H1 (cell line): ENCODE measurements at regions not wholly inside any gene's neighbourhood (a gene's known extent, or its start where the extent isn't known, plus 50 kb on each side); places are given as distances from the start of the nearest gene placed in this dataset.

Experiments
- CTCF ChIA-PET: fragments of 300-600 bp; sonication (Branson Sonifier 250); formaldehyde crosslinking; loops from one replicate; lab custom pipeline; 2021; ENCODE audit not compliant: partially characterized antibody; lab: Charles Lee
- POLR2A ChIA-PET: fragments of 300-600 bp; sonication (Branson Sonifier 250); formaldehyde crosslinking; loops from one replicate; lab custom pipeline; 2021; ENCODE audit warnings: inconsistent platforms; ENCODE audit not compliant: partially characterized antibody; lab: Charles Lee
- DNase-seq, 2 experiments: peaks; one replicate each; pipeline versions ENCODE4 v3.0.0 to v3.0.0-alpha.2; 2010 to 2022; ENCODE audit warnings: low spot score in 2 of 2, low read depth in 1 of 2, mixed read lengths in 1 of 2
- FAIRE-seq: peaks from 2 replicates; lab custom pipeline; 2011; peaks lifted over from hg19 to GRCh38; lab: Jason Lieb, UNC
- H2AFZ ChIP-seq: 2 replicates; pipeline ENCODE4 v1.8.1; 2012; ENCODE audit warnings: low read length, inconsistent platforms
- H2AK5ac ChIP-seq: 2 replicates; pipeline ENCODE4 v1.6.1; 2013; ENCODE audit warnings: low read depth, low read length
- H2BK120ac ChIP-seq: replicated peaks from 2 replicates; pipeline ENCODE3; 2013; ENCODE audit warnings: low read depth, low read length, inconsistent platforms
- H2BK12ac ChIP-seq: 2 replicates; pipeline ENCODE4 v1.6.1; 2013; ENCODE audit warnings: low read depth, low read length
- H2BK15ac ChIP-seq: 2 replicates; pipeline ENCODE4 v1.6.1; 2013; ENCODE audit warnings: low read length
- H2BK20ac ChIP-seq: 2 replicates; pipeline ENCODE4 v1.6.1; 2013; ENCODE audit warnings: low read length
- H2BK5ac ChIP-seq: 2 replicates; pipeline ENCODE4 v1.6.1; 2013; ENCODE audit warnings: low read depth, low read length
- H3K14ac ChIP-seq: 2 replicates; pipeline ENCODE4 v1.6.1; 2013; ENCODE audit warnings: inconsistent platforms; ENCODE audit not compliant: insufficient read length
- H3K18ac ChIP-seq: 2 replicates; pipeline ENCODE4 v1.6.1; 2013; ENCODE audit warnings: low read length; ENCODE audit errors: extremely low read depth
- H3K23ac ChIP-seq: 2 replicates; pipeline ENCODE4 v1.6.1; 2013; ENCODE audit warnings: inconsistent platforms; ENCODE audit not compliant: insufficient read length
- H3K23me2 ChIP-seq: 2 replicates; pipeline ENCODE4 v1.6.1; 2013; ENCODE audit warnings: low read depth, low read length
- H3K27ac ChIP-seq: 2 replicates; pipeline ENCODE4 v1.6.1; 2011; ENCODE audit warnings: low read depth, low read length, inconsistent platforms
- H3K27me3 ChIP-seq, 4 experiments: replicated peaks in 1 of 4; 1 replicate in 1 of 4; 2 replicates in 3 of 4; pipeline versions ENCODE4 v1.6.1 to v1.8.1; 2011 to 2013; ENCODE audit warnings: low read length in 3 of 4, mild to moderate bottlenecking in 3 of 4, inconsistent platforms in 2 of 4, mixed read lengths in 2 of 4, moderate library complexity in 1 of 4; ENCODE audit not compliant: control insufficient read depth in 3 of 4, insufficient read depth in 3 of 4; ENCODE audit errors: extremely low read depth in 1 of 4
- H3K36me3 ChIP-seq, 4 experiments: 2 replicates each; pipeline versions ENCODE4 v1.6.1 to v1.8.1; 2011 to 2013; ENCODE audit warnings: mild to moderate bottlenecking in 4 of 4, low read length in 3 of 4, moderate library complexity in 2 of 4, control low read depth in 1 of 4, inconsistent platforms in 1 of 4; ENCODE audit not compliant: insufficient read depth in 4 of 4, control insufficient read depth in 2 of 4
- H3K4ac ChIP-seq: replicated peaks from 2 replicates; pipeline ENCODE3; 2013; ENCODE audit warnings: low read length, low read depth, mixed read lengths, inconsistent platforms; ENCODE audit not compliant: insufficient read length
- H3K4me1 ChIP-seq, 4 experiments: replicated peaks in 1 of 4; 1 replicate in 1 of 4; 2 replicates in 3 of 4; pipeline versions ENCODE4 v1.6.1 to v1.8.1; 2011 to 2013; ENCODE audit warnings: low read length in 3 of 4, inconsistent platforms in 2 of 4, mixed read lengths in 1 of 4; ENCODE audit not compliant: insufficient read depth in 4 of 4, control insufficient read depth in 3 of 4
- H3K4me2 ChIP-seq, 2 experiments: 2 replicates each; pipeline versions ENCODE4 v1.6.1 to v1.8.1; 2011 to 2013; ENCODE audit warnings: low read depth in 2 of 2, low read length in 2 of 2, control low read depth in 1 of 2, inconsistent platforms in 1 of 2, mild to moderate bottlenecking in 1 of 2; ENCODE audit not compliant: insufficient read depth in 1 of 2
- H3K4me3 ChIP-seq, 4 experiments: fragments of 200-600, 300-600 bp in 1 of 4; sonication (generic), shearing (Covaris generic), sonication (Bioruptor Twin) in 1 of 4; 2 replicates each; pipeline versions ENCODE4 v1.5.1 to v1.8.1; 2011 to 2016; ENCODE audit warnings: low read length in 4 of 4, low read depth in 3 of 4, control low read depth in 2 of 4, inconsistent platforms in 2 of 4, mild to moderate bottlenecking in 2 of 4, mixed read lengths in 1 of 4, moderate library complexity in 1 of 4; ENCODE audit not compliant: insufficient read depth in 2 of 4; ENCODE audit errors: extremely low read depth in 1 of 4
- H3K56ac ChIP-seq: replicated peaks from 2 replicates; pipeline ENCODE3; 2013; ENCODE audit warnings: low read depth, mild to moderate bottlenecking, mixed read lengths, low read length, inconsistent platforms; ENCODE audit not compliant: insufficient read length
- H3K79me1 ChIP-seq: 2 replicates; pipeline ENCODE4 v1.6.1; 2013; ENCODE audit warnings: low read depth, low read length, control low read depth
- H3K79me2 ChIP-seq, 2 experiments: 2 replicates each; pipeline versions ENCODE4 v1.6.1 to v1.8.1; 2012 to 2013; ENCODE audit warnings: low read length in 2 of 2, mild to moderate bottlenecking in 2 of 2, inconsistent platforms in 1 of 2; ENCODE audit not compliant: insufficient read depth in 2 of 2, control insufficient read depth in 1 of 2
- H3K9ac ChIP-seq, 4 experiments: replicated peaks in 1 of 4; 1 replicate in 1 of 4; 2 replicates in 3 of 4; pipeline versions ENCODE4 v1.6.1 to v1.8.1; 2011 to 2013; ENCODE audit warnings: low read depth in 3 of 4, low read length in 3 of 4, control low read depth in 2 of 4, mild to moderate bottlenecking in 2 of 4, moderate library complexity in 2 of 4, inconsistent platforms in 1 of 4; ENCODE audit errors: extremely low read depth in 1 of 4
- H3K9me3 ChIP-seq, 2 experiments: 2 replicates each; pipeline versions ENCODE4 v1.6.1 to v1.8.1; 2012 to 2013; ENCODE audit warnings: mild to moderate bottlenecking in 2 of 2, moderate library complexity in 2 of 2, control low read depth in 1 of 2, inconsistent platforms in 1 of 2, low read depth in 1 of 2, low read length in 1 of 2, mixed read lengths in 1 of 2; ENCODE audit not compliant: insufficient read depth in 2 of 2
- H4K20me1 ChIP-seq, 2 experiments: replicated peaks in 1 of 2; 2 replicates each; pipeline versions ENCODE3 to v1.8.1; 2011 to 2013; ENCODE audit warnings: inconsistent platforms in 2 of 2, low read length in 2 of 2, mild to moderate bottlenecking in 1 of 2; ENCODE audit not compliant: insufficient read depth in 2 of 2, control insufficient read depth in 1 of 2
- H4K5ac ChIP-seq: 2 replicates; pipeline ENCODE4 v1.6.1; 2013; ENCODE audit warnings: low read length, low read depth, mixed read lengths, inconsistent platforms; ENCODE audit not compliant: insufficient read length
- H4K8ac ChIP-seq: 2 replicates; pipeline ENCODE4 v1.8.0; 2013; ENCODE audit warnings: mild to moderate bottlenecking, moderate library complexity, low read length, inconsistent platforms; ENCODE audit not compliant: insufficient read depth; ENCODE audit errors: extremely low read depth
- H4K91ac ChIP-seq: replicated peaks from 2 replicates; pipeline ENCODE3; 2013; ENCODE audit warnings: low read length, mixed read lengths, inconsistent platforms; ENCODE audit not compliant: insufficient read length
- ATF3 ChIP-seq: IDR thresholded peaks from 2 replicates; pipeline ENCODE4 v1.6.1; 2011; ENCODE audit warnings: low read depth, mild to moderate bottlenecking, low read length; ENCODE audit not compliant: insufficient read depth
- CBX8 ChIP-seq: fragments of 300-800, 300-1000 bp; sonication (generic); IDR thresholded peaks from 2 replicates; pipeline ENCODE4 v1.7.1; 2016; ENCODE audit warnings: low read depth, low read length, borderline replicate concordance
- CTBP2 ChIP-seq: IDR thresholded peaks from 2 replicates; pipeline ENCODE4 v1.7.0; 2011; ENCODE audit warnings: borderline replicate concordance, mild to moderate bottlenecking, moderate library complexity, mixed read lengths, low read length; ENCODE audit not compliant: insufficient read depth, insufficient read length
- EGR1 ChIP-seq: IDR thresholded peaks from 2 replicates; pipeline ENCODE4 v1.6.1; 2011; ENCODE audit warnings: low read depth, low read length, borderline replicate concordance
- FOSL1 ChIP-seq: IDR thresholded peaks from 2 replicates; pipeline ENCODE4 v1.6.1; 2011; ENCODE audit warnings: mild to moderate bottlenecking, low read depth, low read length, moderate library complexity; ENCODE audit not compliant: insufficient read depth
- GTF2F1 ChIP-seq: IDR thresholded peaks from 2 replicates; pipeline ENCODE4 v1.6.1; 2012; ENCODE audit warnings: low read depth, low read length, improper control_type of control experiment, borderline replicate concordance
- JUN ChIP-seq: IDR thresholded peaks from 2 replicates; pipeline ENCODE4 v1.6.1; 2011; ENCODE audit warnings: low read depth, mild to moderate bottlenecking, improper control_type of control experiment, low read length
- KDM1A ChIP-seq: fragments of 200-600, 300-600 bp; sonication (generic); IDR thresholded peaks from 2 replicates; pipeline ENCODE4 v1.7.1; 2016; ENCODE audit warnings: mild to moderate bottlenecking, low read length, borderline replicate concordance
- NRF1 ChIP-seq: IDR thresholded peaks from 2 replicates; pipeline ENCODE4 v1.6.1; 2011; ENCODE audit warnings: mild to moderate bottlenecking, low read depth, low read length, improper control_type of control experiment
- POLR2A ChIP-seq, 2 experiments: IDR thresholded peaks; 1 replicate in 1 of 2; 2 replicates in 1 of 2; pipeline ENCODE4 v1.6.1; 2011; ENCODE audit warnings: low read depth in 2 of 2, low read length in 2 of 2, mild to moderate bottlenecking in 2 of 2; ENCODE audit errors: control extremely low read depth in 1 of 2
- SIRT6 ChIP-seq: IDR thresholded peaks from one replicate; pipeline ENCODE4 v1.7.1; 2012; ENCODE audit warnings: low read length, inconsistent platforms
- SP1 ChIP-seq: IDR thresholded peaks from 2 replicates; pipeline ENCODE4 v1.6.1; 2011; ENCODE audit warnings: low read depth, low read length
- SP2 ChIP-seq: IDR thresholded peaks from 2 replicates; pipeline ENCODE4 v1.6.1; 2012; ENCODE audit warnings: mild to moderate bottlenecking, low read length, inconsistent platforms
- SRF ChIP-seq: IDR thresholded peaks from 2 replicates; pipeline ENCODE4 v1.6.1; 2011; ENCODE audit warnings: mild to moderate bottlenecking, low read depth, low read length, moderate library complexity
- TCF12 ChIP-seq: IDR thresholded peaks from 2 replicates; pipeline ENCODE4 v1.6.1; 2011; ENCODE audit warnings: low read depth, mild to moderate bottlenecking, low read length
- WGBS, 2 experiments: shearing (Covaris generic) in 1 of 2; methylation state at CpG; one replicate each; pipeline versions ENCODE4 v1.1.6 to v1.1.7; 2013 to 2015; ENCODE audit warnings: low lambda C conversion rate in 2 of 2, mixed read lengths in 2 of 2, inconsistent platforms in 1 of 2, low coverage in 1 of 2, missing lambda C conversion rate in 1 of 2; ENCODE audit not compliant: insufficient replicate concordance in 2 of 2, insufficient coverage in 1 of 2, insufficient read length in 1 of 2; ENCODE audit errors: extremely low coverage in 1 of 2, missing lambda C conversion rate in 1 of 2; 5-methylcytosine and 5-hydroxymethylcytosine counted together

GRCh38 chr11:98729118-98729517, 291.6 kb upstream of the CNTN5 start:
- no peak for TF ChIP-seq POLR2A (IDR thresholded peaks at IDR 0.05; ENCODE audit: control extremely low read depth in 1 of 2, low read depth in 2 of 2, low read length in 2 of 2)
- TF ChIP-seq KDM1A = no peak
- TF ChIP-seq CBX8 = no peak
- TF ChIP-seq TCF12 = no peak
- no peak for TF ChIP-seq SP1
- TF ChIP-seq EGR1 = no peak
- no peak for TF ChIP-seq ATF3
- TF ChIP-seq CTBP2 = no peak
- TF ChIP-seq FOSL1 = no peak
- no peak for TF ChIP-seq SRF
- TF ChIP-seq SIRT6 = no peak
- TF ChIP-seq SP2 = no peak
- no peak for TF ChIP-seq GTF2F1
- TF ChIP-seq NRF1 = no peak
- TF ChIP-seq JUN = no peak
- H2BK5ac ChIP-seq = no peak overlapping the region
- no peaks in the 10 kb centered on the region for H3K9me3 ChIP-seq
- H3K27ac ChIP-seq = no peak overlapping the region
- no peak overlapping the region for H3K4ac ChIP-seq
- H3K4me2 ChIP-seq = no peak overlapping the region
- DNase-seq (no peak), FAIRE-seq (no peak)
- 92% methylated on average over 6 of the region's 6 CpGs; no CpG with 5 or more reads in 1 of the 2 experiments for WGBS, 2 experiments
- no peaks in the 10 kb centered on the region for H3K79me1 ChIP-seq
- ChIA-PET POLR2A (no interaction called here), CTCF (interaction anchor here (1.1 kb wide), 1 partner anchor 11 kb away, joined by 3 read pairs; no protein-coding TSS in a partner anchor)
- H3K4me3 ChIP-seq = no peak overlapping the region
- no peaks in the 10 kb centered on the region for H3K23me2 ChIP-seq
- H3K36me3 ChIP-seq = no peaks in the 10 kb centered on the region
- no peak overlapping the region for H2BK12ac ChIP-seq
- H4K8ac ChIP-seq = no peak overlapping the region
- no peak overlapping the region for H2BK20ac ChIP-seq
- H3K18ac ChIP-seq = no peak overlapping the region
- H3K56ac ChIP-seq = no peak overlapping the region
- no peak overlapping the region for H2AK5ac ChIP-seq
- no peak overlapping the region for H2BK120ac ChIP-seq
- H3K9ac ChIP-seq = no peak overlapping the region
- H3K23ac ChIP-seq = no peak overlapping the region
- H4K91ac ChIP-seq = no peak overlapping the region
- no peak overlapping the region for H3K14ac ChIP-seq
- no peak overlapping the region for H2AFZ ChIP-seq
- no peaks in the 10 kb centered on the region for H3K4me1 ChIP-seq
- H4K20me1 ChIP-seq = no peaks in the 10 kb centered on the region
- H2BK15ac ChIP-seq = no peak overlapping the region
- H3K79me2 ChIP-seq = no peaks in the 10 kb centered on the region
- H3K27me3 ChIP-seq = no peaks in the 10 kb centered on the region
- H4K5ac ChIP-seq = no peak overlapping the region
